ENCODE measurements at regions not wholly inside any gene's neighbourhood (a gene's known extent, or its start where the extent isn't known, plus 50 kb on each side); places are given as distances from the start of the nearest gene placed in this dataset.
A peak's percentile ranks its signal among the peaks of the same experiment; 100 is the strongest.

GRCh38 chr7:113204415-113204814, 86.1 kb upstream of the SMIM30 start:
- no peaks in the 10 kb centered on the region for H3K27me3 ChIP-seq
- no peaks in the 10 kb centered on the region for H3K4me1 ChIP-seq
- H3K9me3 ChIP-seq, result no peaks in the 10 kb centered on the region
- no peaks in the 10 kb centered on the region for H3K36me3 ChIP-seq
- H3K4me3 ChIP-seq, result no peak overlapping the region
- intact Hi-C loops (cut with DNase I; ENCODE audit: low total_unique reads), result no loop called here
- TF ChIP-seq POLR2A (IDR thresholded peaks at IDR 0.05) (no peak), CTCF (IDR thresholded peaks at IDR 0.05) (no peak), EP300 (IDR thresholded peaks at IDR 0.05) (no peak), POLR2AphosphoS5 (IDR thresholded peaks at IDR 0.05) (no peak)
- H3K27ac ChIP-seq, result no peak overlapping the region
- no peak for DNase-seq

DNA sequence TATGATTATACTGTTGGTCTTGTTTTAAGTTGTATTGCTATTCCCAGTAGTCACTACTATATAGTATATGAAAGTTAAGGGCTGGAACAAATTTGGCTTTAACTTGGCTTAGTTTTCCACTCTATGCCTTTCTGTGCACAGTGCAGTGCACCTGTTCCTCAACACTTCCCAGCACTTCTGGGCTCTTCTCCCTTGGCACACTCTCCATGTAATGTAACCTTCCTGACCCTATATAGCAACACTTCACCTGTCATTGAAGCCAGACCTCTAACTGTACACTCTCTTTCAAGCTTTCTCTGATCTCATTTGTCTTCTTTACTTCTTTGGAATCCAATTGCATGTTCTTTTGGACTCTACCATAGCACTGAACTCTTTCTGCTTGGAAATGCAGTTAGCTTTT, 83.9 kb upstream of the SMIM30 start:
- Histone ChIP-seq H3K4me1 (no peaks in the 10 kb centered on the region), H3K4me3 (no peak overlapping the region), H3K36me3 (no peaks in the 10 kb centered on the region), H3K27ac (no peak overlapping the region), H3K9me3 (no peaks in the 10 kb centered on the region), H3K27me3 (no peaks in the 10 kb centered on the region)
- intact Hi-C loops (cut with DNase I; ENCODE audit: low total_unique reads), result no loop called here
- no peak for TF ChIP-seq CTCF (IDR thresholded peaks at IDR 0.05)
- no peak for TF ChIP-seq EP300 (IDR thresholded peaks at IDR 0.05)
- no peak for TF ChIP-seq POLR2AphosphoS5 (IDR thresholded peaks at IDR 0.05)
- TF ChIP-seq POLR2A (IDR thresholded peaks at IDR 0.05), result no peak
- no peak for DNase-seq

GRCh38 chr7:113200281-113200680, 81.9 kb upstream of the SMIM30 start:
- no peak for TF ChIP-seq CTCF (IDR thresholded peaks at IDR 0.05)
- no peak for TF ChIP-seq POLR2AphosphoS5 (IDR thresholded peaks at IDR 0.05)
- no peak for TF ChIP-seq EP300 (IDR thresholded peaks at IDR 0.05)
- no peak for TF ChIP-seq POLR2A (IDR thresholded peaks at IDR 0.05)

DNA sequence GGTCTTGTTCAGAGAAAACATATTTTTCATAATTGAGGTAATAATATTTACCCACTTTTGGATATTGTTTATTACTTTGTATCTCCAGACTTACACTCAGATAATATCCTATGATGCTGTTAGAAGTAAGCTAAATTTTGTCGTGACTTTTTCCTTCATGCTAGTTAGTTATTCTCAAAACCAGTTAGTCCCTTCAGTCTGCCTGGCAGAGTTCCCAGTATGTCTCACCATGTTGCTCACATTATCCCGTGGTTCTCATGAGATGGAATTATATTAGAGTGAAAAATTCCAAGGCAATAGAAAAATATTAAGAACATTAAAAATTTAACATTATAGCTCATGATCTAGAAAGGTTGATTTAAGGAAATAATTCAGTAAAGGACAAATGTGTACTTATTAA, 81.5 kb upstream of the SMIM30 start:
- intact Hi-C loops (cut with DNase I; ENCODE audit: low total_unique reads), result no loop called here
- WGBS, 5 donors, result 31 to 61% (median 40%) methylated on average over 2 of the region's 2 CpGs
- no peak for TF ChIP-seq EP300 (IDR thresholded peaks at IDR 0.05)
- no peak for TF ChIP-seq POLR2A (IDR thresholded peaks at IDR 0.05)
- no peak for TF ChIP-seq POLR2AphosphoS5 (IDR thresholded peaks at IDR 0.05)

More at GRCh38 chr7:113200281-113200680, 81.9 kb upstream of the SMIM30 start:
- Histone ChIP-seq H3K27me3 (no peaks in the 10 kb centered on the region), H3K4me1 (no peaks in the 10 kb centered on the region), H3K9me3 (no peaks in the 10 kb centered on the region), H3K4me3 (no peak overlapping the region), H3K27ac (no peak overlapping the region), H3K36me3 (no peaks in the 10 kb centered on the region)
- intact Hi-C loops (cut with DNase I; ENCODE audit: low total_unique reads), result no loop called here
- DNase-seq, result no peak
- 67 to 78% (median 71%) methylated on average over 2 of the region's 2 CpGs for WGBS, 5 donors

GRCh38 chr7:113199136-113199535, 80.8 kb upstream of the SMIM30 start:
- H3K4me3 ChIP-seq, result no peak overlapping the region
- H3K36me3 ChIP-seq, result no peaks in the 10 kb centered on the region
- TF ChIP-seq POLR2AphosphoS5 (IDR thresholded peaks at IDR 0.05) (no peak), POLR2A (IDR thresholded peaks at IDR 0.05) (no peak), CTCF (IDR thresholded peaks at IDR 0.05) (no peak), EP300 (IDR thresholded peaks at IDR 0.05) (no peak)
- H3K27me3 ChIP-seq, result no peaks in the 10 kb centered on the region
- no peaks in the 10 kb centered on the region for H3K9me3 ChIP-seq
- intact Hi-C loops (cut with DNase I; ENCODE audit: low total_unique reads), result no loop called here
- 55 to 63% (median 58%) methylated on average over 3 of the region's 3 CpGs for WGBS, 5 donors
- no peak for DNase-seq
- no peaks in the 10 kb centered on the region for H3K4me1 ChIP-seq
- no peak overlapping the region for H3K27ac ChIP-seq

More for the DNA sequence above, 81.5 kb upstream of the SMIM30 start:
- no peaks in the 10 kb centered on the region for H3K27me3 ChIP-seq
- H3K36me3 ChIP-seq, result no peaks in the 10 kb centered on the region
- no peak overlapping the region for H3K4me3 ChIP-seq
- no peaks in the 10 kb centered on the region for H3K4me1 ChIP-seq
- DNase-seq, result peak in 1 of 2 donors; percentile 6
- no peak overlapping the region for H3K27ac ChIP-seq
- no peaks in the 10 kb centered on the region for H3K9me3 ChIP-seq
